ENCODE measurements at regions not wholly inside any gene's neighbourhood (a gene's known extent, or its start where the extent isn't known, plus 50 kb on each side); places are given as distances from the start of the nearest gene placed in this dataset.

- TF ChIP-seq, protein P1, sequence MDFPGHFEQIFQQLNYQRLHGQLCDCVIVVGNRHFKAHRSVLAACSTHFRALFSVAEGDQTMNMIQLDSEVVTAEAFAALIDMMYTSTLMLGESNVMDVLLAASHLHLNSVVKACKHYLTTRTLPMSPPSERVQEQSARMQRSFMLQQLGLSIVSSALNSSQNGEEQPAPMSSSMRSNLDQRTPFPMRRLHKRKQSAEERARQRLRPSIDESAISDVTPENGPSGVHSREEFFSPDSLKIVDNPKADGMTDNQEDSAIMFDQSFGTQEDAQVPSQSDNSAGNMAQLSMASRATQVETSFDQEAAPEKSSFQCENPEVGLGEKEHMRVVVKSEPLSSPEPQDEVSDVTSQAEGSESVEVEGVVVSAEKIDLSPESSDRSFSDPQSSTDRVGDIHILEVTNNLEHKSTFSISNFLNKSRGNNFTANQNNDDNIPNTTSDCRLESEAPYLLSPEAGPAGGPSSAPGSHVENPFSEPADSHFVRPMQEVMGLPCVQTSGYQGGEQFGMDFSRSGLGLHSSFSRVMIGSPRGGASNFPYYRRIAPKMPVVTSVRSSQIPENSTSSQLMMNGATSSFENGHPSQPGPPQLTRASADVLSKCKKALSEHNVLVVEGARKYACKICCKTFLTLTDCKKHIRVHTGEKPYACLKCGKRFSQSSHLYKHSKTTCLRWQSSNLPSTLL (IDR thresholded peaks at IDR 0.05): no peak
- TF ChIP-seq ZNF75A (CRISPR knock-in tag; IDR thresholded peaks at IDR 0.05) (no peak), HNRNPK (IDR thresholded peaks at IDR 0.05; ENCODE audit: low read depth, low read length, poor library complexity, severe bottlenecking) (no peak), ZNF830 (CRISPR knock-in tag; IDR thresholded peaks at IDR 0.05) (no peak), MAFG (tag; conservative IDR thresholded peaks at IDR 0.05) (no peak), HDGF (IDR thresholded peaks at IDR 0.05) (no peak), NR2C2 (CRISPR knock-in tag; IDR thresholded peaks at IDR 0.05) (no peak), NR2C2 (tag; IDR thresholded peaks at IDR 0.05) (no peak), LARP7 (IDR thresholded peaks at IDR 0.05) (no peak), ZBTB26 (CRISPR knock-in tag; IDR thresholded peaks at IDR 0.05) (no peak), ZNF24 (IDR thresholded peaks at IDR 0.05) (no peak)
Measured at GRCh38 chr2:237164474-237165042, 78.9 kb downstream of the COPS8 start (continued).
